SK-MEL-5 (cell line): ENCODE measurements at regions not wholly inside any gene's neighbourhood (a gene's known extent, or its start where the extent isn't known, plus 50 kb on each side); places are given as distances from the start of the nearest gene placed in this dataset.

Source experiments
- DNase-seq: peaks from one replicate; pipeline ENCODE4 v3.0.0-alpha.2; 2016; ENCODE audit warnings: low read depth, low spot score
- in situ Hi-C: cut with HindIII; loops from 2 replicates; pipeline ENCODE4 v1.10.0; 2016; ENCODE audit warnings: low sequenced_read_pairs, high pct_unique_total_duplicates, low pct_unique_long_range_greater_than_20kb

GRCh38 chr4:81839347-81840042, 367.8 kb upstream of the RASGEF1B start:
- DNase-seq: peak; percentile 43
- in situ Hi-C loops: no loop called here

DNA sequence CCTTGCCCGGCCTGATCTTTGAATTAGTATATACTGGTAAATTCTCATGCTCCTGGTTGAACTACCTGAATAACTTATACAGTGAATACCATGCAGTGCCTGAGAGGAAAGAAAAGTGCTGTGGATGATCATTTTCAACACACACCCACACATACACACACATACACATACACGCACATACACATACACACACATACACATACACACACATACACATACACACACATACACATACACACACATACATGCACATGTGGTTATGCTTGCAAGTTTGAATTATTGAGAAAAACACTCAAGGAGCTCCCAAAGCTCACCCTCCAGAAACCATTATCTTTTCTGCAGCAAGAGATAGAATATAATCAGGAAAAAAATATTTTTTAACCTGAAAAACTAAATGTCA, 366.9 kb upstream of the RASGEF1B start:
- no peak for DNase-seq
- in situ Hi-C loops: no loop called here

DNA sequence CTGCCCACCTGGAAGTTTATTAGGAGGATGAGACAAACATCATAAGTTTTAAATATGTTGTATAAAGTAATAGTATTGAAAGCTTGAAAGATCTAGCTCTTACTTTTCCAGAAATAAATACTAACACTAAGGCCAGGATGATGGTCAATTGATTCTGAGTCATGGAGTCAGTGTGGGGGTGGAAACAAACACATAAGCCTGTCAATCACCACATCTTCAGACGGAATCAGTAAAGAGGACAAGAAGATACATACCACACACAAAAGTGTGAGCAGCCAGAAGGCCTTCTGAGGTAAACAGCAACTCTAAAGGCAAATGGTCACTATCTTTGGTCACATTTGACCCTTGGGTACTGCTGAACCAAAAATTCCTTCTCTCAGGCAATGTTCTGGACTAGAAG, 365.0 kb upstream of the RASGEF1B start:
- no peak for DNase-seq
- in situ Hi-C loops: no loop called here

DNA sequence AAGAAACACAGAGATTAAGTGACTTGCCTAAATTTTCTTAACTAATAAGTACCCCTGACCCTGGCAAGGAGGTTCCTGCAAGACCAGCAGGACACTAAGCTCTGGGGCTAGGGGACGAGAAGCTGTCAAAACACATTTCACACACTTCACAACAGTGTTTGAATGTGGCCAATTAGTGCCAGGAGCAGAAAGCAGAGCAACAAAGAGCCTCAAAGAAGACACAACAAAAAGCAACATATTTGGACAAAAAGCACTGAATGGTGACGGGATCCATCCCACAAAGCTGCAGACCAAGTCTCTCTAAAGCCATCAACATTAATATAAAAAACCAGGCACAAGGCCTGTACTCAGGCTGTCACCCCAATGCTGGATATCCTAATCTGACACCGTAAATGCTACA, 361.9 kb upstream of the RASGEF1B start:
- no peak for DNase-seq
- in situ Hi-C loops: no loop called here

- in situ Hi-C loops: no loop called here
- no peak for DNase-seq
Observed at GRCh38 chr4:81828991-81829390, 357.3 kb upstream of the RASGEF1B start.

- in situ Hi-C loops: no loop called here
- no peak for DNase-seq
Observed at GRCh38 chr4:81827577-81828202, 356.0 kb upstream of the RASGEF1B start.

GRCh38 chr4:81826817-81827424, 355.2 kb upstream of the RASGEF1B start:
- in situ Hi-C loops: no loop called here
- DNase-seq: no peak

DNA sequence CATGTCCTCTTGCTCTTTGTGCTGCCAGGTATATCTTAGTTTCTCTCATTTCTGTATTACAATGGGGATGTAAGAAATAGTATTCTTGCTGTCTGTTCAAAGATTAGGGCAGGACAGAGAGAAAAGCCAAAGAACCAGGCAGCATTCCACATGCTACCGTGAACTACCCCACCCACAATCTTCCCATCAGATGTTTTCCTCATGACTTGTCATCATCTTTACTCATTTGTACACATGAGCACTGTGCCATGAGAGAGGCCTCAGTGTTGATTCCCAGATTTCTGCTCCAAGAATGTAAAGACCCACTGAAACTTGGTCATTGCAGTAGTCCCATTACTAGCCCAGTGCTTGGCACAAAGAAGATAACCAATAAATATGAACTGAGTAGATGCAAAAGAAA, 354.6 kb upstream of the RASGEF1B start:
- peak; percentile 4 for DNase-seq
- in situ Hi-C loops: no loop called here

DNA sequence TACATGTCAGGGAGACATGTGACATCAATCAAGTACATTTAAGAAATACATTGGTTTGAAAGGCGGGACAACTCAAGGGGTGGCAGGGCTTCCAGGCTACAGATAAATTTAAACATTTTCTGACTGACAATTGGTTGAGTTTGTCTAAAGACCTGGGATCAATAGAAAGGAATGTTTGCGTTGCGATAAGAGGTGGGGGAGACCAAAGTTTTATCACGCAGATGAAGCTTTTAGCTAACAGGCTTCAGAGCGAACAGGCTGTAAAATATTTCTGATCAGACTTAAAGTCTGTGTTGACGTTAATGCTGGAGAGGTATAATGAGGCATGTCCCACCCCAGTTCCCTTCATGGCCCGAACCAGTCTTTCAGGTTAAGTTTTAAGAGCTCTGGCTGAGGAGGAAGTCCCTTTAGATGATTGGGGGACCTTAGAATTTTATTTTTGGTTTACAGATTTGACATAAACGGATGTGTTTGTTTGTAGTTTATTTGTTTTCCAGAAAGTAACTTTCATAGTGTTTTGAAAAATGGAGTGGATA, 346.7 kb upstream of the RASGEF1B start:
- in situ Hi-C loops: no loop called here
- no peak for DNase-seq

DNA sequence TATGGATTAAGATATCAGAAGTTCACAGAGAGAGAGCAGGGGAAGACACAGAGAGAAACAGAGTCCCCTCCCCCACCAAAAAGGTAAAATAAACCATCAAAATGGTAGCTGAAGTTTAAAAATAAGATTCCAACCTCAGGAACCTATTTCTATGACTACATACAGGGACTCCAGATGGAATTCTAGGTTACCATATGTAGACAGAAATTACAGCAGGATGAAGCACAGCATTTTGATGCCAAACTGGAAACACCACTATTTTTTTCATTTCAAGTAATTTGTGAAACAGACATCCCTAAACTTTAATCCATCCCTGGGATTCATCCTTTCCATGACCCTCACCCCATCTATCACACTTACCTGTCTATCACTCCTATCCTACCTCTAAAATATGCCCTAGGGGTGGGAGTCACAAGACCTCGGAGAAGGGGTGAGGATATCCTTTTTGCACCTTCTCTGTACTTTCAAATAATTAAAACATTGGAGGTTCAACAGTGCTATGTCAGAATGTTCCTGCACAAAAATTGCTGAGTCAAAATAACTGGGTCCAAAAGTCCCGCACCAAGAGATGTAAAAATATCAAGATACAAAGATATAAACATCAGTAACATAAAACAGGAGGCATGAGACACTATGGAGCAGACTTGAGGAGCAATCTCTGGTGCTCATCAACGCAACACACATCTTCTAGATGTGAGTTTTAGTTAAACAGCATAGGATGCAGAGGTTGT, 344.5 kb upstream of the RASGEF1B start:
- no peak for DNase-seq
- in situ Hi-C loops: no loop called here

- DNase-seq: no peak
- in situ Hi-C loops: no loop called here
Observed at GRCh38 chr4:81814987-81815541, 343.4 kb upstream of the RASGEF1B start.

DNA sequence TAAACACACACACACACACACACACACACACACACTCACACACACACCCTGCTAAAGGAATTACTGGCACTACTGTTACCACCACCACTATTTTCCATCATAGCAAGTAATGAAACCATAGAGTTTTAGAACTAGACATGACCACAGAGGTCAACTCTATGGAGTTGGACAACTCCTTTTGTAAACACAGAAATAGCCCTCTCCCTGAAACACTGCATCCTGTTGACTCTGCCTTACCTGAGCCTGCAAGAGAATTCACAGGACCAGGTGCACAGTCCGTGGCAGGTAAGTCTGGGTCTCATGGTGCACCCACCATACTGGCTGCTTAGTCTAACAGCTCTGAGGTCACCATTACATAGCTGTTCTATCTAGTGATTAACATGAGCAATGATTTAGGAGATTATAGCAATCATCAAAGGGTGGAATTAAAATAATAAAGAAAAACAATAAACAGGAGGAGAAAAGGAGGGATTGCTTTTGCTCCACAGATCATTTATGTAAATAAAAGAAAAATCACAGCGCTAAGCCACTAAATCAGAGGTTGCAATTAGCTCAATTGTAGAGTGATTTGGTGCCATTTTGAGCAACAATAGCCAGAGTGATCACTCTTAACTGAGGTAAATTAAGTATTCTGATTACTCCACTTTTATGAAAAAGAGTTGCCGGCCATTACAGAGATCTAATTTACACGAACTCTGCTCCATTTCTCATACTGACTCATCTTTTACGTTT, 340.0 kb upstream of the RASGEF1B start:
- no peak for DNase-seq
- in situ Hi-C loops: no loop called here

DNA sequence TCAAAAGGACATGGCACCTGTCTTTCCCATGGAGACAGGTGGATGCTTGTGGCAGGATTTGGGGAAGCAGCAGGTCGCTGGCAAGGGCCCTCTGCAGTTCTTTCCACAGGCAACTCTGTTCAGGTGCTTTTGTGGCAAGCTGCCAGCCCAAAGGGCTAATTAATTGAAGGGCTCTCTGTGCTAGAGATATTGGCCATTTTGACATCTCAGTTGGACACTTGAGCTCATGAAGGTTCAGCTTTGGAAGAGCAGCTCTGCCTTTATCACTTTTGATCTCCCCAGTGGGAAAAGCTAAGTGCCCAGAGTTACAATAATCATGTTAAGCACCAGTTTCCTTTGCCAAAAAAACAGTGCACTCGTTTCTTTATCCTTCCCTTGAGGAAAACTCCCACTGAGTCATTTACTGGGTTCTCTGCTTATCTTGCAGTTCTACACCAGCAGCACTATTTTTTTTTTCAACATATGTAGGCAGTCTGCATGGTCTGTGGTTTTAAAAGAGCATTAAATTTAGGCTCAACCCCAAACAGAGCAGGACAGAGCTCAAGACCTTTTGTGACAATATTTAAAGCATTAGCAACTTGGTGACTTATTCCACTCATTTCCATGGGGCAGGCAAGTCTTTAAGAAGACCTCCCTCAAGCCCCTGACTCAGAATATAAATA, 336.4 kb upstream of the RASGEF1B start:
- DNase-seq: no peak
- in situ Hi-C loops: no loop called here

- in situ Hi-C loops: no loop called here
- no peak for DNase-seq
Observed at GRCh38 chr4:81807386-81807785, 335.7 kb upstream of the RASGEF1B start.

GRCh38 chr4:81806485-81806884, 334.8 kb upstream of the RASGEF1B start:
- no peak for DNase-seq
- in situ Hi-C loops: no loop called here

- DNase-seq: no peak
Observed at GRCh38 chr4:81804849-81805248, 333.1 kb upstream of the RASGEF1B start.

GRCh38 chr4:81802285-81802846, 330.7 kb upstream of the RASGEF1B start:
- no peak for DNase-seq
- in situ Hi-C loops: no loop called here

More at GRCh38 chr4:81804849-81805248, 333.1 kb upstream of the RASGEF1B start:
- in situ Hi-C loops: no loop called here
